Caki2 (cell line): ENCODE measurements at regions not wholly inside any gene's neighbourhood (a gene's known extent, or its start where the extent isn't known, plus 50 kb on each side); places are given as distances from the start of the nearest gene placed in this dataset.
"Not testable (repeated sequence)": the region's sequence is repeated elsewhere in the genome, so short reads cannot be mapped to it uniquely, and the experiment has no call there.

ENCODE experiments used
- DNase-seq: peaks from one replicate; pipeline ENCODE4 v3.0.0-alpha.2; 2015; ENCODE audit warnings: low read depth
- in situ Hi-C: cut with HindIII; loops from 2 replicates; pipeline ENCODE4 v1.10.0; 2016; ENCODE audit warnings: low sequenced_read_pairs, low pct_unique_long_range_greater_than_20kb, mixed read lengths

DNA sequence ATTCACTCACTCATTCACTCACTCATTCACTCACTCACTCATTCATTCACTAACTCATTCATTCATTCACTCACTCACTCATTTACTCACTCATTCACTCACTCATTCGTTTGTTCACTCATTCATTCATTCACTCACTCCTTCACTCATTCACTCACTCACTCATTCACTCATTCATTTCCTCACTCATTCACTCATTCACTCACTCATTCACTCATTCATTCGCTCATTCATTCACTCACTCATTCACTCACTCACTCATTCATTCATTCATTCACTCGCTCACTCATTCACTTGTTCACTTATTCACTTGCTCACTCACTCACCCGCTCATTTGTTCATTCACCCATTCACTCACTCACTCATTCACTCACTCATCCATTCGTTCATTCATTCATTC lies 140.2 kb upstream of the FOXD4L5 start:
- in situ Hi-C loops = not testable (repeated sequence)

DNA sequence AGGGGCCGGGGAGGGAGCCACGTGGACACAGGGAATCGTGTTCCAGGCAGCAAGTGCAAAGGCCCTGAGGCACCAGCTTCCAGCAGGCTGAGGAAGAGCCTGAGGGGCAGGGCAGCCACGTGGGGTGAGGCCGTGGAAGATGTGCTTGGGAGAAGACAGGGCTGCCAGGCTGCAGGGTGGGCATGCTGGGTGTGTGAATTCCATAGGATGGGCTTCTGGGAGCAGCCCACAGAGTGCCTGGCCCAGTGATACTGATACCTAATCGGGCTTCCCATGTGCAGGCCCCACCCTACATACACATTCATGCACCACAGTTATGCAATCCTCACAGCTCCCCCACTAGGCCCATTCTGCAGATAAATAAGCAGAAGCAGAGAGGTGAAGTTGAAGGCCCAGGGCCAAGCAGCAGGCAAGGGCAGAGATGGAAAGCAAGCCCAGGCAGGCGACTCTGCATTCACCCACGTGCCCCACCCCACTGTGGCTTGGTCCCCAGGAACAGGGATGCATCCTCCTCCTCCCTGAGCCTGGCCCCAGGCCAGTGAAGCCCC lies 139.5 kb upstream of the FOXD4L5 start:
- DNase-seq, in situ Hi-C loops: not testable (repeated sequence)

More for the DNA sequence above, 140.2 kb upstream of the FOXD4L5 start:
- DNase-seq = not testable (repeated sequence)

DNA sequence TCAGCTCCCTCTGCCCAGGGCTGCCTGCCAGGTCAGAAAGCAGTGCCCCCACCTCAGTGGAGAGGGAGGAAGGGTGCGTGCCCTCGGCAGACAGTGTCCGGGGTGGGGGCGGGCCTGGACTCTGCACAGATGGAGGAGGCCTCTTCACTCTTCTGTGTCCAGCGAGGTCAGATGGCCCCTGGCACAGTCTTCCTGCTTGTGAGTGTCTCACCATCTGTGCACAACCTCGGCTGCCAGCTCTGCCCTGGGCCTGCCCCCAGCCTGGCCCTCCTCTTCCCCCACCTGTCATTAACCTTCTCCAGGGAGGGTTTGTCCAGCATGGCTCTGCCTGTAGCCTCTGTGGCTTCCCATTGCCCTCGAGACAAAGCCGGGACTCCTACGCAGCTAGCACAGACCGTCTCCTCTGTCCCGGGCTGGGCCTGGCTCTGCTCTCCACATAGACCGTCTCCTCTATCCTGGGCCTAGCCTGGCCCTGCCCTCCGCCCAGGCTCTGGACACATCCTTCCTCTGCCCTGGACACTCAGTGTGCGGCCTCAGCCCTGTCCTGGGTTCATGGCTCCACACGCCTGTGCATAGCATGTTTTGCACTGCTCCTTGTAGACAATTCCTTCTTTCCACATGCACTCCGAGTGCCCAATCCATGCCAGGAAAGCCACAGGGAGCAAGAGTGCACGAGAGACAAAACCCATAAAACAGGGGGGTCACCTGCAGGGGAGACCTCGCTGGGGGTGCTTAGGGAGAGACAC lies 138.9 kb upstream of the FOXD4L5 start:
- in situ Hi-C loops, DNase-seq: not testable (repeated sequence)

DNA sequence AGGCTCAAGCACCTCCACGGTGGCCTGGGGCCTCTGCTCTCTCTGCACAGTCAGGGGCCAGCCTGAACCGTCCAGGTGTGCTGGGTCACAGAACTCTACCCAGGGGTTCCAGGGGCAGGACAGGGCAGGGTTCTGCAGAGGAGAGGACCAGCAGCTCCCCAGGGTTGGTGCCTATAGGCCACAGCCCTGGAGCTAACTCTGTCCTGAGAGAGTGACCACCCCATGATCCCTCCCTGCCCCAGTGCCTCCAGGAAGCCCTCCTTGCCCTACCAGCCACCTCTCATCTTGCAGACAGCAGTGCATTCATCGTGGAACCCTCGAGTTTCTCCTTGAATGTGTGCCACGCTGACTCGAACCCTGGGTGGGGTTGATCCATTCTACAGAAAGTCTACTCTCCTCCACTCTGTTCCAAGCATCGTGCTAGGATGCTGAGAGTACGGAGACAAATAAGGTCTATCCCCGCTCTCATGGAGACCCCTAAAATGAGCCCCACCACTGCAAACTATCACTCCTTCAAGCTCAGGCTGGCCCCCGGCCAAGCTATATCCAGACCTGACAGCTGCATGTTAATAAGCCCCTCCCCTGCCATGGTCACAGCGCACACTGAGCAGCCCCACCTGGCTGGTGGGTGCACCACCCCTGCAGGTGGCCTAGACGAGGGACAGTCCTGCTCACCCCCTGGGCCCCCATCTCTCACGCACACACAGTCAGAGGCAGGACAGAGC lies 138.1 kb upstream of the FOXD4L5 start:
- in situ Hi-C loops, DNase-seq: not testable (repeated sequence)

DNA sequence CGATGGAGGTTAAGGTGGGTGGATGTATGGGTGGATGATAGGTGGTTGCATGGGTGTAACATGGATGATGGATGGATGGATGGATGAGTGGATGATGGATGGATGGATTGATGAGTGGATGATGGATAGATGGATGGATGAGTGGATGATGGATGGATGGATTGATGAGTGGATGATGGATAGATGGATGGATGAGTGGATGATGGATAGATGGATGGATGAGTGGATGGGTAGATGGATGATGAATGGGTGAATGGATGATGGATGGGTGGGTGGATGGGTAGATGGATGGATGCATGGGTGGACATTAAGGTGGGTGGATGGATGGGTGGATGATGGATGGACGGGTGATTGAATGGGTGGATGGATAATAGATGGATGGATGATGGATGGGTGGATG lies 136.5 kb upstream of the FOXD4L5 start:
- in situ Hi-C loops, DNase-seq: not testable (repeated sequence)

DNA sequence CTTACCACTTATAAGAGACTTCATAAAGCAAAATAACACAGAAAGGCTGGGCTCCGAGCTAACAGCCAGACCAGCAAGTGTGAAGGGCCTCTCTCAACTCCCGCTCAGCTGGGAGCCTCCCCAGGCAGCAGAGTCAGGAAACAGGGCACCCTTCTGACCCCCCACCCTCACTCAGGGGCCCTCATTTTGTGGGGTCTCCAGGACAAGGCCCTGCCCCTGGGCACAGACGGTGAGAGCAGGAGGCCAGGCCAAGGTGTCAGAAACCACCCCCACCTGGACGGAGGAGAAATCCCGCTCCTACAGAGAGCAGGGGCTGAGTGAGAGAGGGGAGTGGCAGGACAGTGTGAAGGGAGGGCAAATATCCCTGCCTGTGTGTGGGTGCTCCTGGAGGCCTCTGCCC lies 135.8 kb upstream of the FOXD4L5 start:
- in situ Hi-C loops = no loop called here
- DNase-seq = no peak

DNA sequence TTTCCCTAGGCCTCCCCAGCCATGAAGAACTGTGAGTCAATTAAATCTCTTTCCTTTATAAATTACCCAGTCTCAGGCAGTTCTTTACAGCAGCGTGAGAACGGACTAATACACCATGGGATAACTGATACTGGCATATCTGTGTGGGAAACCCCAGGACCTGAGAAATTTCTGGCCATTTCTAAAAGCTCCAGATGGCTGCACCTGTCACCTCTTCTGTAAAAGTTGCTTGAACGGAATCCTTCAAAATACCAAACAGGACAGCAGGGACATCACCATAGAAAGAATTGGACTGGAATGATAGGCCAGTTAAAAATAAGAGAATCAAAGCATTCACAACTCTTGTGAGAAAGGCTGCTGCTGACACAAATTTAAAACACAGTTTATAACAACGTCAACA lies 134.0 kb upstream of the FOXD4L5 start:
- in situ Hi-C loops, DNase-seq: not testable (repeated sequence)

DNA sequence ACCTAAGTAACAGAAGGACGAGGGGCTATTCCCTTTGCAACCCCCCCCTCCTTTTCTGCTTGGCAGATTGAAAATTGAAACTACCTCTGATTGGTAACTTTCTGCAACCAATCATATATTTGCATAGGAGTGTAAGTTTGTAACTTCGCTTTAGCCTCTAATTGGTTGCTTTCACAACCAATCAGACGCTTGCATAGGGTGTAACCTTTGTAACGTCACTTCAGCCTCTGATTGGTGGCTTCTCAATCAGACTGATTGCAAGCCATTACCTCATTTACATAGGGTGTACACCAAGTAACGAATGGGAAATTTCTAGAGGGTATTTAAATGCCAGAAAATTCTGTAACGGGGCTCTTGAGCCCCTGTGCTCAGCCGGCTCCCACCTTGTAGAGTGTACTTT lies 131.9 kb upstream of the FOXD4L5 start:
- DNase-seq, in situ Hi-C loops: not testable (repeated sequence)

DNA sequence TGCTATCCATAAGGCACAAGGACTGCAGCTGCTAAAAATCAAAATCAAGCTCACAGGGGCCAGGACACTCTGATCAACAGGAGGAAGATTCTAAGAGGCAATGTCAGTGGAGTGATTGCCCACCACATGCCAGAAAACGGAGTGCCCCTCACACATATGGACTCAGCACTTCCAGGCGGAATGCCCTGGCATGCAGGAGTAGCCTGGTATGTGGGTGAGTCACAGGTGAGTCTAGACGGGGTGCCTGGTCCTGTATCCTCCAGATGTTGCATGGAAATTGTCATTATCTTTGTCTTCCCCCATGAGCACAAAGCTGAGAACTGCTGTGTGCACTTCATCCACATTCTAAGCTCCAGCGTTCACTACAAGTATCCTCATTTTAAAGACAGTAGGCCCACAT lies 129.2 kb upstream of the FOXD4L5 start:
- in situ Hi-C loops, DNase-seq: not testable (repeated sequence)

DNA sequence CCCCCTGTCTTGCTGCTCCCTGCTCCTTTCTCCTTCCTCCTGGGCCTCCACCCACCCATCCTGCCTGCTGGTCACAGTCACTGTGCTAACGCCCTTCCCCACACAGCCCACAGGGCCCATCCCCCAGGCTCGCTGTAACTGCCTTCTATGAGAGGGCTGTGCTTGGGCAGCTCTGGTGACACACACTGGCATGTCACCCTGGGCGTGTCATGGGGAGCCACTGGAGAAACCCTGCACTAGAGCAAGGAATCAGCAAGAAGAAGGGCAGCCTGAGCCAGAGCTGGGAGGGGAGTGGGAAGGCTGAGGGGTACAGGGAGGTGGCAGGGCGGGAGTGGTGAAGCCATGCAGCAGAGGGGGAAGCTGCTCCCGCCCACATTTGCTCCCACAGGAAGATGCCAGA lies 128.4 kb upstream of the FOXD4L5 start:
- DNase-seq, in situ Hi-C loops: not testable (repeated sequence)

DNA sequence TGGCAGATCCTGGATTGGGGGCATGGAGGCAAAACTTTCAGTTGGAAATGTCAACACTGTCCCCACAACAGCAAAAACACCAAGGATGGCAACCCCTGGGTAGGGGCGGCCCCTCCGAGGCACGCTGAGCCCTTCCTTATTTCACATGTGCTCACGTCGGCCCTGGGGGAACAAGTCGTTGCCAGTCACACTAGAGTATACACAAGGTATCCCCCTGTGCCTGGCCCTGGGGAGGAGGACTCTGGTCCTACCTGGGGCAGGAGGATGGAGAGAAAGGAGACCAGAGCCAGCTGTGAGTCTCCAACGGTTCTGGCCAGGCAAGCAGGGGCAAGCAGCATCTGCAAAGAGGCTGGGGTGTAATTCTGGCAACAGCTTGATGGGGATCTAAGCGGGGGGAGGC lies 126.9 kb upstream of the FOXD4L5 start:
- DNase-seq = no peak
- in situ Hi-C loops = no loop called here

DNA sequence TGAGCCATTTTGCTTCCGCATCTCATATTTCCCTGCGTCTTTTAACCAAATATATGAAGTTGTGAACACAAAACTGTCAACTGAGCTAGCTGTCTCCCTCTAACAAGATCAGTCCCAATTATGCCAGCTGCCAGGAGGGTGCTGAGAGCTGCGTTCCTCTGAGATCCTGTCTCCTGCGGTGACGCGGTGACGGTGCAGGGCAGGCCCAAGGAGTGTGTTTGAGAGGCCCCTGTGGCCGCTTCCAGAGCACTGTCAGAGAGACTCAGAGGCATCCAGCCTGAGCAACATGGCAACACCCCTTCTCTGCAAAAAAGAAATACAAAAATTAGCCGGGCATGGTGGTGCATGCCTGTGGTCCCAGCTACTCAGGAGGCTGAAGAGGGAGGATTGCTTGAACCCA lies 126.3 kb upstream of the FOXD4L5 start:
- DNase-seq = no peak
- in situ Hi-C loops = no loop called here

DNA sequence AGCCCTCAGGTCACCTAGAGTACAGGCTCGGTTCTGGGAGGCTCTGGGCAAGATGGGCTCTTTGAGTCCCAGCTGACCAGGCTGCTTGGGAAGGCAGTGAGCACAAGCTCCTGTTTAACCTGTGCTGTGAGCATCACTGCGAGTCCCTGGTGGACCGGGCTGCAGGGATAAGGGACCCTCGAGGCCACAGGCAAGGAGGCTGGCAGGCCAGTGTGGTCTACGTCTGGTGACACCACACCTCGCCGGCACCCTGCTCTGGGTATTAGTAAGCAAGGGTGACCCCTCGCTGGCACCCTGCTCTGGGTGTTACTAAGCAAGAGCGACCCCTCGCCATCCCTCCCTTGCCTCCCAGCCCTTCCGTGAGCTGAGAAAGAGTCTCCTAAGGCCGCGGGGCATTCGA lies 125.9 kb upstream of the FOXD4L5 start:
- in situ Hi-C loops = no loop called here

DNA sequence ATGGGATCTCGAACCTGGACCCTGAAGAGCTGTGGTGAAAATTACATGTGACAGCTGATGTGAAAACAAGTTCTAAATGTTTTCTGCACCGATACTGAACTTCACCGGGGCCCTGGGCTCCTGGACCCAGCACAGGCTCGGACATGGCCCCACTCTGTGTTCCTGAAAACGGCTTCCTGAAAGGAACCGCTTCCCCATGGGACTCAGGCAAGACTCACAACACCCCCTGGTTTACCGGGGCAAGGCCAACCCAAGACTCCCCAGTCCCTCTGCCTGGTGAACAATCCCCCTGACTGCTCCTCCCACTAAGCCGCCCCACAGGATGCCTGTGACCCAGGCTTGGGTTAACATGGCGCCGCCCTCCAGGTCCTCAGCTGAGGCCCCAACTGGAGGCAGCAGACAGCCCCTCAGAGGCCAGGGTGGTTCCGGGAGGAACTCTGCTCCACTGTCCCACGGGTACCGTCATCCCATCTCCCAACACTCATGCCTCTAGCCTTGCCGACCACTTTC lies 124.5 kb upstream of the FOXD4L5 start:
- no peak for DNase-seq
- in situ Hi-C loops = no loop called here

More for the DNA sequence above, 125.9 kb upstream of the FOXD4L5 start:
- no peak for DNase-seq

DNA sequence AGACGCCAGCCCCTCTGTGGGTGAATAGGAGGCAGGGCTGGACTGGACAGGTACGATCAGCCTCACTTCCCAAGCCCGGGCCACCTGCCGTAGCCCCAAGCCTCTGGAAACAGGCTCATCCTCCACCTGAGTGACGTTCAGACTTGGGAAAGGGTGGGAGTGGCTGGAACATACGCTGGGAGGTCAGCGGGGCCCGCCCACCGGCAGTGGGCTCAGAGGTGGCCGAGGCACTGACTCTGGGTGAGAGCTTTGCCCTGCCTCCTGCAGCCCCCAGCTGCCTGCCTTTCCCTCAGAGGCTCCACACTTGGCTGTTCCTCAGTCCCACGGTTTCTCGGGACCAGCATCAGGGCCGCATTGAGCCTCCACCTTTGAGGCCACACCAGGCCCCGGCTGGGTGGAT lies 123.8 kb upstream of the FOXD4L5 start:
- DNase-seq, in situ Hi-C loops: not testable (repeated sequence)

DNA sequence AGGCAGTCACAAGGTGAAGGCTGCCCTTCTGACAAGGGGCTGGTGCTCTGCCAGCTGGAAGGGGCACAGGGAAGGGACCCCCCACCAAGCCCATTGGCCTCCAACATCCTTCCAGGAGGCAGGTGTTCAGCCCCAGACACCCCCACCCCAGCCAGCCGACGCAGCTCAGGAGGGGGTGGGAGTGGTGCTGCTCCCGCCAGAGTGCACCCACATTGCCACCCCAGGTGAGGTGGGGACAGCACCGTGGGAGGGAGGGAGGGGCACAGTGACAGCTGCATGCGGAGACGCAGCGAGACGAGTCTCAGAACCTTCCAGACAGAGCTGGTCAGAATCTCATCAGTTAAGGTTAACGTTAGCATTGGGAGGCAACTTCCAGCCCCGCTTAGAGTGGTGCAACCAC lies 121.6 kb upstream of the FOXD4L5 start:
- in situ Hi-C loops, DNase-seq: not testable (repeated sequence)

DNA sequence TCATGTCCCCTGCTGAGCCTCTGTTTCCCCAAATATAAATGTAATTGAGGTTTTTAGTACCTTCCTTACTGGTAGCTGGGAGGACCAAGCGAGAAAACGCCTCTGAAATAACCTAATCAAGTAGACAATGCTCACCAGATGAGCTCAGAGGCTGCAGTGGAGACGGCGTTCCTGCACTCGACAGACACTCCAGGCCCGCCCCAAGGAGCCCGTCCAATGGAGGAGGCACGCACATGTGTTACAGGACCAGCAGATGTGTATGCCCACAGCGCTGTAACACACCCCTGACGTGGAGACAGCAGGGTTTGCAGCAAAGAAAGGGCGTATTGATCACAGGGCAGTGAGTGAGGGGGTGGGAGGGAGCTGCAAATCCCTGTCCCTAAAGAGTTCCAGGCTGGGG lies 120.8 kb upstream of the FOXD4L5 start:
- DNase-seq, in situ Hi-C loops: not testable (repeated sequence)

DNA sequence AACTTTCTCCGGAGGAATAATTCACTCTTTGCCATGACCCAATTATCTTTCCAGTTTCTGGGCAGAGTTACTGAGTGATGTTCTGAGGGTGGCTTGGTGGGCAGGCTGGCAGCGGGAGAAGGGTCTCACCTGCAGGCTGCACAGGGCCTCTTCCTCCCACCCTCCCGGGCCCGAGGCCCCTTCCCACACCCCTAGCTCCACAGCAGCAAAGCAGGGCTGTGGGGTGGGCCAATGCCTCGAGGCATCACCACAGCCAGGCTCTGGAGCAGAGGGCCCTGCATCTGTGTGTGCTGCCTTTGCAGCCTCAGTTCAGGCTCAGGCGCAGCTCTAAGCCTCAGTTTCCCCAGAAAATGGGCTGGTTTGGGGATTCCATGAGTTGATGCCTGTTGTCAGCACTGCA lies 120.2 kb upstream of the FOXD4L5 start:
- DNase-seq = no peak
- in situ Hi-C loops = no loop called here
